GM12865 (cell line): ENCODE measurements at regions not wholly inside any gene's neighbourhood (a gene's known extent, or its start where the extent isn't known, plus 50 kb on each side); places are given as distances from the start of the nearest gene placed in this dataset.

Experiments
- DNase-seq: peaks from one replicate; pipeline ENCODE4 v3.0.0; 2010; ENCODE audit warnings: low read depth
- H3K4me3 ChIP-seq: 2 replicates; pipeline ENCODE4 v1.5.1; 2011; ENCODE audit warnings: mild to moderate bottlenecking, low read depth, low read length, control low read depth
- TF ChIP-seq, protein P1 (sequence below): IDR thresholded peaks from 2 replicates; pipeline ENCODE4 v1.5.1; 2011; ENCODE audit warnings: low read length, control low read depth, low read depth, inconsistent platforms; ENCODE audit not compliant: insufficient read depth; ENCODE audit errors: missing control alignments

DNA sequence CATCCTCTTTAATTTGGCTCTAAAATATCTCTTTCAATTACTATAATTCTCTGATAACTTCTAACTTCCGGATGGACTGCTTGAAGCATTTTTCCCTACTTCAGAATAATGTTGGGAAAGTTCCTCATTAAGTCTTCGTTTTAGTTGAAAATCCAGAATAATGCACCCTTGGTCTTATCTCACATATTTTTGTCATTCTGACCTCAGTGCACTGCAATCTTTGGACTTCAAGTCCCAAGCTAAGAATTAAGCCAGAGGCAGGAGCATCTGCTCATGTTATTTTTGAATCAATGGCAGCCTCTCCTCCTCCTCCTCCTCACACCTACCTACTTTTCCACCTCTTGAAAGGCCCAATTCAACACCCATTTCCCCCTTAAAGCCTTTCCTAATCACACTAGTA, 169.8 kb downstream of the CYYR1 start:
- DNase-seq, result no peak
- TF ChIP-seq, protein P1, sequence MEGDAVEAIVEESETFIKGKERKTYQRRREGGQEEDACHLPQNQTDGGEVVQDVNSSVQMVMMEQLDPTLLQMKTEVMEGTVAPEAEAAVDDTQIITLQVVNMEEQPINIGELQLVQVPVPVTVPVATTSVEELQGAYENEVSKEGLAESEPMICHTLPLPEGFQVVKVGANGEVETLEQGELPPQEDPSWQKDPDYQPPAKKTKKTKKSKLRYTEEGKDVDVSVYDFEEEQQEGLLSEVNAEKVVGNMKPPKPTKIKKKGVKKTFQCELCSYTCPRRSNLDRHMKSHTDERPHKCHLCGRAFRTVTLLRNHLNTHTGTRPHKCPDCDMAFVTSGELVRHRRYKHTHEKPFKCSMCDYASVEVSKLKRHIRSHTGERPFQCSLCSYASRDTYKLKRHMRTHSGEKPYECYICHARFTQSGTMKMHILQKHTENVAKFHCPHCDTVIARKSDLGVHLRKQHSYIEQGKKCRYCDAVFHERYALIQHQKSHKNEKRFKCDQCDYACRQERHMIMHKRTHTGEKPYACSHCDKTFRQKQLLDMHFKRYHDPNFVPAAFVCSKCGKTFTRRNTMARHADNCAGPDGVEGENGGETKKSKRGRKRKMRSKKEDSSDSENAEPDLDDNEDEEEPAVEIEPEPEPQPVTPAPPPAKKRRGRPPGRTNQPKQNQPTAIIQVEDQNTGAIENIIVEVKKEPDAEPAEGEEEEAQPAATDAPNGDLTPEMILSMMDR, result no peak
- no peak overlapping the region for H3K4me3 ChIP-seq

DNA sequence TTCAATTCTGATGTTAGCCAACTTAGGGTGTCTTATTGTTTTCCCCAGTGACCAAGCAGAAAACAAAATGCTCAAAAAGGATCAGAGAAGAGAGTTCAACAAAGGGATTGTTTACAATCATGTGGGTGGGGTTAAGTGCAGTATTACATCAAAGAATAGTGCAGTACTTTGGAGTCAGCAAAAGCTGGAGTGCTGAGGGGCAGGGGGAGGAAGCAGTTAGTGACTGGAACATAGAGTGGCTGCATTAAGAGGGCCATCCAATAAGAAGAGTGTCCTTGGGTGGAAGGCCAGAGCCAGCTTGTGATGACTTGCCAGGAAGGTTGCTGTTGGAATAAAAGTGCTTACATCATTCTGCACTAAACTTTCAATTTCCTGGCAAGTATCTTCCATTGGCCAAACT, 175.5 kb downstream of the CYYR1 start:
- no peak overlapping the region for H3K4me3 ChIP-seq
- TF ChIP-seq, protein P1, result no peak
- DNase-seq, result no peak

DNA sequence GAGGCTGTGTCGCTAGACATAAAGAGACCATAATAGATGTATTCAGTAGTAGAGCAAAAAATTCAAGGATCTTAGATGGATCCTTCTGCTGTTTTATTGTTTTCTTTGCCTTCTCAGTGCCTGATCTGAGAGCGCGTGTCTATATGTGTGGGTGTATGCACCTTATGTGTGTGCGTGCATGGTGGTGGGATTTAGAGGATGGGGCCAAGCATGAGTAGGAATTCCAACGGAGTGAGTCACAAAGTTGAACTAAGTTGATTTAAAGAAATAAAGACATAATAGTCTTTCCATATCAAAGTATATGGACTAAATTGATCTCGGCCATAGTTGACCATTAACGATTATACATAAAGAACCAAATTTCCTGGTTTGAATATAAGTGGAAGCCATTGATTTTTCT, 178.7 kb downstream of the CYYR1 start:
- TF ChIP-seq, protein P1, result no peak
- no peak overlapping the region for H3K4me3 ChIP-seq

DNA sequence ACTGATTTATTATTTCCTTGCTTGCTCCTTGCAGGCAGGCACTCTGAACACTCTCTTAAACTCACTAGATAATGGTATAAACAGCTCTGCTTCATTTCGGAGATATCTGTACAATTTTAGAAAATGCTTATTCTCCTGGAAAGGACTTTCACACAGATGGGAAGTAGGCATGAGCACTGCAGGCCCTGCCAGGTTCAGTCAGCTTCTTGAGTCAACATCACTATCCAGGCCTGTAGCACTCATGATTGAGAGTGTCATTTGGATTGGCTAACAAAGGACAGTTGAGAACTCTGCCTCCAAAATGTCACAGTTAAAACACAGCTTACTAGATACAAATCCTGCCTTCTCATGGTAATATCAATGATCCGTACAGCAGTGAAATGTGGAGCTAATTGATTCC, 181.9 kb downstream of the CYYR1 start:
- H3K4me3 ChIP-seq, result no peak overlapping the region
- DNase-seq, result no peak
- TF ChIP-seq, protein P1, result no peak

More for the DNA sequence above, 178.7 kb downstream of the CYYR1 start:
- no peak for DNase-seq

DNA sequence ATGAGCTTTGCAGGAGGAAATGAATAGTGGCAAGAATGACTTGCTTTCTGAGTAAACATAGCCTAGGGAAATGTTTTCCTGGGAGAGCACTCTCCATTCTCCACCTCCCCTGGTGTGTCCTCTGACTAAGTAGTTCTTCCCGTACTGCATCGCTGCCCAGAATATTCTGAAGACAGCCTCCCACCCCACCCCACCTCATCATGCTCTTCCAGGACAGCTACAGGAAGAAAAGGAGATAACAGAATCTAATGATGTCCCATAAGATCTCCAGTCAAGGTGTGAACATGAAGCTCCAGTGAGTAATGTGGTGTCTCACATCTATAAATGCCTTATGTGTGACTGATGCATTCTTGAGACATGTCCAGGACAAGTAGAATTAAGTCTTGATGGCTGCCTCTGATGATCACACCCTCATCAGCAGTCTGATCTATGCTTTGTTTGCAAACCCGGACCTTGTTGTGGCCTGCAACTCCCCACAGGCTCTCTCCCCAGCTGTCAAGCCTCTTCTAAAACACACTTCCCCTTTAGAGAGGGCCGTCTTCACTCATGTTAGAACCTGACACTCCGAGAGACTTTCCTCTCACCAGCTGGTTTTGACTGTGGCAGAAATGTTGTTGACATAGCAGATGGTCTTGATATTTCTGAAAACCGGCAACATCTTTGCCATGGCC, 183.0 kb downstream of the CYYR1 start:
- DNase-seq, result peak; percentile 71
- no peak overlapping the region for H3K4me3 ChIP-seq

DNA sequence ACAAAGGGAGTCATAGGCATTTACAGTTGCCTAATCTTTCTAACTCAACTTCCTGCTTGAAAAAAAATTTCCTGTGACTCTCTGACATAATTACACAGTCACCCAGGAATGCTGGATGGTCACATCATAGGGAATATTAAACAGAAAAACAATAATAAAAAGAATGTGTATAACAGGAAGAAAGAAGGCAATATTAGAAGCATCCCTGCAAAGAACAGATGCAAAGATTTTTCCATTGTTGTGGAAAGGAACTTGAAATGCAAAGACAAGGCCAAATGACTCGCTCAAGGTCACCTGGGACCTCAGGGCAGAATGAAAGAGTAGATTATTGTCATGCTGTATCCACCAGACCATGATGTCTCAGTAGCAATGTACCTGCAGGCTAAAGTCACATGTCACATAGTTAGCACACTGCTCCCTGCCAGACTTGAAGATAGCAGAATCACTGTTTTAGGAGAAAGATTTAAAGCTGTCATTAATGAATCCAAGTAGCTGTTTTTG, 184.3 kb downstream of the CYYR1 start:
- TF ChIP-seq, protein P1, result no peak
- DNase-seq, result no peak
- H3K4me3 ChIP-seq, result no peak overlapping the region

More for the DNA sequence above, 183.0 kb downstream of the CYYR1 start:
- TF ChIP-seq, protein P1, result no peak

DNA sequence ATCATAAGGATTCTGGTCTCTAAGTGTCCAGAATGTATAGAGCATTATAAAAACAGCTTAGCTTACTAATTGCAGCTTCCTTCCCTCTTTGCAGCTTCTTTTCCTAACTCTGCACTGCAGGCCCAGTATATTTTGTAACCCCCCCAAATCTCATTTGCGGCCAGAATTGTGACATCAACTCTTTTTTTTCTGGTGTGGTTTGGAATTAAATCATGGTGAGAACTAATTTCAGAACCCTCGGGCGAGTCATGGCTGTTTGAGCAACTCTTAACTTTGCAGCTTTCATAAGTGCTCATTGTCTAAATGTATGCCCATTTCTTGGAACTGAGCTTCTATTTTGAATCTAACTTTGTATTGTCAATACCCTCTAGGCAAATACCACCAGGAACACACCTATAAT, 187.4 kb downstream of the CYYR1 start:
- H3K4me3 ChIP-seq, result no peak overlapping the region
- TF ChIP-seq, protein P1, result no peak
- DNase-seq, result no peak
